Lower leg skin (tissue), 3 donors: ENCODE measurements at regions not wholly inside any gene's neighbourhood (a gene's known extent, or its start where the extent isn't known, plus 50 kb on each side); places are given as distances from the start of the nearest gene placed in this dataset.

Experiments used
- POLR2A ChIP-seq, 2 donors: fragments of 450-650 bp; IDR thresholded peaks; one replicate each; pipeline ENCODE4 v1.6.1; 2016 to 2017; ENCODE audit warnings: antibody characterized with exemption in 2 of 2, mild to moderate bottlenecking in 1 of 2, moderate library complexity in 1 of 2
- TF ChIP-seq, protein P1 (sequence below), 3 donors: fragments of 450-650 bp; IDR thresholded peaks; one replicate each; pipeline ENCODE4 v1.5.1; 2016; ENCODE audit warnings: antibody characterized with exemption in 3 of 3, mild to moderate bottlenecking in 3 of 3, moderate library complexity in 2 of 3

DNA sequence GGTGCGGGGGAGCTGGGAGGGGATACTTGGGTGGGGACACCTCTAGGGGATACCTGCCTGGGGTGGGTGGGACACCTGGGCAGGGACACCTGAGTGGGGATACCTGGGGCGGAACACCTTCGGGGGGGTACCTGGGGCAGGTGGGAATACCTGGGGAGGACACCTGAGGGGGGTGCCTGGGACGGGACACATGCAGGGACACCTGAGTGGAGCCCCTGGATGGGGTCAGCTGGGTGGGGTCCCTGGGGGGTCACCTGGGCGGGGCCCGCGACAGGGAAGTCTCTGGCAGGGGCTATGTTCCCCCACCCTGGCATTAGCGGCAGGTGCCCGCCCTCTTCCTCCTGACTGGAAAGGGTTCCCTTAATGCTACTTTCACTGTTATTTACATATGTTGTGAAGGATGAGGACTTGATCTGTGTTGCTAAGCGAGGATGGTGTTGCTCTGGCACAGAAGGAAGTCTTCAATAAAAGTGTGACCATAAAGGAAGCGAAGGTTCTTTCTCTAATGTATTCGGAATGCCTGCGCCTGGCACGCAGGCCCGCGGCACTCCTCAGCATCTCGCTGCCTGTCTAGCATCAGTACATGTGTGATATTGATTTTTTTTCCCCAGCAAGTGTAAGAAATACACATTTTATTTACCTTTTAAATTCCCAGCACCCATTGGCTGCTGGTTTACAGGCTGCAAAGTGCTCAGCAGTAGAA lies 801.7 kb downstream of the BRD1 start:
- TF ChIP-seq, protein P1, sequence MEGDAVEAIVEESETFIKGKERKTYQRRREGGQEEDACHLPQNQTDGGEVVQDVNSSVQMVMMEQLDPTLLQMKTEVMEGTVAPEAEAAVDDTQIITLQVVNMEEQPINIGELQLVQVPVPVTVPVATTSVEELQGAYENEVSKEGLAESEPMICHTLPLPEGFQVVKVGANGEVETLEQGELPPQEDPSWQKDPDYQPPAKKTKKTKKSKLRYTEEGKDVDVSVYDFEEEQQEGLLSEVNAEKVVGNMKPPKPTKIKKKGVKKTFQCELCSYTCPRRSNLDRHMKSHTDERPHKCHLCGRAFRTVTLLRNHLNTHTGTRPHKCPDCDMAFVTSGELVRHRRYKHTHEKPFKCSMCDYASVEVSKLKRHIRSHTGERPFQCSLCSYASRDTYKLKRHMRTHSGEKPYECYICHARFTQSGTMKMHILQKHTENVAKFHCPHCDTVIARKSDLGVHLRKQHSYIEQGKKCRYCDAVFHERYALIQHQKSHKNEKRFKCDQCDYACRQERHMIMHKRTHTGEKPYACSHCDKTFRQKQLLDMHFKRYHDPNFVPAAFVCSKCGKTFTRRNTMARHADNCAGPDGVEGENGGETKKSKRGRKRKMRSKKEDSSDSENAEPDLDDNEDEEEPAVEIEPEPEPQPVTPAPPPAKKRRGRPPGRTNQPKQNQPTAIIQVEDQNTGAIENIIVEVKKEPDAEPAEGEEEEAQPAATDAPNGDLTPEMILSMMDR (IDR thresholded peaks at IDR 0.05): no peak
- TF ChIP-seq POLR2A (IDR thresholded peaks at IDR 0.05): no peak
